SK-N-SH treated with all-trans-retinoic acid at 6 μM for 48 hours (cell line): ENCODE measurements at regions not wholly inside any gene's neighbourhood (a gene's known extent, or its start where the extent isn't known, plus 50 kb on each side); places are given as distances from the start of the nearest gene placed in this dataset.

ENCODE experiments used
- ATAC-seq: fragments of 200-7000 bp; cut with Tn5 transposase; 3 replicates; pipeline ENCODE4 v1.9.1; 2020; ENCODE audit warnings: mild to moderate bottlenecking, moderate library complexity
- ARNTL ChIP-seq: fragments of 450-650 bp; formaldehyde crosslinking; IDR thresholded peaks from 2 replicates; pipeline ENCODE4 v1.5.0; 2020; ENCODE audit warnings: low read depth, mild to moderate bottlenecking, moderate library complexity, borderline replicate concordance
- BACH2 ChIP-seq: fragments of 250-450 bp; sonication (Bioruptor Pico); IDR thresholded peaks from 2 replicates; pipeline ENCODE4 v1.9.0; 2021; ENCODE audit warnings: mild to moderate bottlenecking, borderline replicate concordance
- CSDC2 ChIP-seq: fragments of 250-450 bp; sonication (Bioruptor Pico); IDR thresholded peaks from 2 replicates; pipeline ENCODE4 v1.5.0; 2020; ENCODE audit warnings: mild to moderate bottlenecking, moderate library complexity
- ISL1 ChIP-seq: fragments of 250-450 bp; sonication (Bioruptor Pico); IDR thresholded peaks from 2 replicates; pipeline ENCODE4 v2.1.2; 2022; ENCODE audit warnings: mild to moderate bottlenecking, moderate library complexity
- OSR1 ChIP-seq: fragments of 250-450 bp; sonication (Bioruptor Pico); IDR thresholded peaks from 2 replicates; pipeline ENCODE4 v1.8.0; 2022; ENCODE audit warnings: moderate library complexity, mild to moderate bottlenecking, inconsistent platforms
- PPARA ChIP-seq: fragments of 250-450 bp; sonication (Bioruptor Pico); IDR thresholded peaks from 2 replicates; pipeline ENCODE4 v1.5.0; 2020; ENCODE audit warnings: mild to moderate bottlenecking, borderline replicate concordance
- TOX ChIP-seq: fragments of 250-450 bp; sonication (Bioruptor Pico); IDR thresholded peaks from 2 replicates; pipeline ENCODE4 v1.8.0; 2021; ENCODE audit warnings: mild to moderate bottlenecking, moderate library complexity, borderline replicate concordance
- ZC3H10 ChIP-seq: fragments of 250-450 bp; sonication (Bioruptor Pico); IDR thresholded peaks from 2 replicates; pipeline ENCODE4 v1.5.1; 2021; ENCODE audit warnings: mild to moderate bottlenecking, moderate library complexity
- ZFP3 ChIP-seq: fragments of 250-450 bp; sonication (Bioruptor Pico); IDR thresholded peaks from 2 replicates; pipeline ENCODE4 v1.5.0; 2020; ENCODE audit warnings: mild to moderate bottlenecking, moderate library complexity
- ZFP30 ChIP-seq: fragments of 450-650 bp; formaldehyde crosslinking; IDR thresholded peaks from 2 replicates; pipeline ENCODE4 v1.5.0; 2022; ENCODE audit warnings: mild to moderate bottlenecking, moderate library complexity
- ZNF565 ChIP-seq: fragments of 450-650 bp; formaldehyde crosslinking; conservative IDR thresholded peaks from 2 replicates; pipeline ENCODE4 v1.5.0; 2020; ENCODE audit warnings: low read depth, mild to moderate bottlenecking, moderate library complexity
- ZNF70 ChIP-seq: fragments of 450-650 bp; formaldehyde crosslinking; IDR thresholded peaks from 2 replicates; pipeline ENCODE4 v1.5.0; 2020; ENCODE audit warnings: mild to moderate bottlenecking, moderate library complexity
- ZNF8 ChIP-seq: fragments of 450-650 bp; formaldehyde crosslinking; IDR thresholded peaks from 2 replicates; pipeline ENCODE4 v1.5.0; 2020; ENCODE audit warnings: mild to moderate bottlenecking, moderate library complexity
- TF ChIP-seq, protein P1 (sequence below): fragments of 250-450 bp; sonication (Bioruptor Pico); IDR thresholded peaks from 2 replicates; pipeline ENCODE4 v1.8.0; 2020; ENCODE audit warnings: mild to moderate bottlenecking, moderate library complexity, borderline replicate concordance
- TF ChIP-seq, protein P2 (sequence below): fragments of 250-450 bp; sonication (Bioruptor Pico); IDR thresholded peaks from 2 replicates; pipeline ENCODE4 v1.5.1; 2020; ENCODE audit warnings: low read depth, mild to moderate bottlenecking, moderate library complexity
- TF ChIP-seq, protein P3 (sequence below): fragments of 250-450 bp; sonication (Bioruptor Pico); IDR thresholded peaks from 2 replicates; pipeline ENCODE4 v1.8.0; 2021; ENCODE audit warnings: low read depth, mild to moderate bottlenecking, moderate library complexity, borderline replicate concordance
- TF ChIP-seq, protein P4 (sequence below): fragments of 250-450 bp; sonication (Bioruptor Pico); IDR thresholded peaks from 2 replicates; pipeline ENCODE4 v1.5.0; 2020; ENCODE audit warnings: mild to moderate bottlenecking, moderate library complexity
- TF ChIP-seq, protein P5 (sequence below): fragments of 250-450 bp; sonication (Bioruptor Pico); IDR thresholded peaks from 2 replicates; pipeline ENCODE4 v1.5.1; 2021; ENCODE audit warnings: mild to moderate bottlenecking, moderate library complexity

DNA sequence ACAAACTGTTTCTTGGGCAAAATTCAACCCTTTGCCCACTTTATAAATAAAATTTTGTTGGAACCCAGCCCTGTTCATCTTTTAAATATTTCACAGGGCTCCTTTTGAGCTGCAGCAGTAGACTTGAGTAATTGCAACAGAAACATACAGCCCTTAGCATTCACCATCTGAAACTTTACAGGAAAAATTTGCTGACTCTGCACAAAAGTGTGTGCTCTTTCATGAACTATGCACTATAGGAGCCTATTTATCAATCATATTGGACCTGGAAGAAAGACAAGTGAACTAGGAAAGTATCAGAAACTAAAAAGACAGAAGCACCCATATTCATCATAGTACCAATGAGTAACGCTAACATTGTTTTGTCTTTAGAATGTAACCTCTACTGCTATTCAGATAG lies 406.9 kb upstream of the SLC10A2 start (continued):
- TF ChIP-seq, protein P1, sequence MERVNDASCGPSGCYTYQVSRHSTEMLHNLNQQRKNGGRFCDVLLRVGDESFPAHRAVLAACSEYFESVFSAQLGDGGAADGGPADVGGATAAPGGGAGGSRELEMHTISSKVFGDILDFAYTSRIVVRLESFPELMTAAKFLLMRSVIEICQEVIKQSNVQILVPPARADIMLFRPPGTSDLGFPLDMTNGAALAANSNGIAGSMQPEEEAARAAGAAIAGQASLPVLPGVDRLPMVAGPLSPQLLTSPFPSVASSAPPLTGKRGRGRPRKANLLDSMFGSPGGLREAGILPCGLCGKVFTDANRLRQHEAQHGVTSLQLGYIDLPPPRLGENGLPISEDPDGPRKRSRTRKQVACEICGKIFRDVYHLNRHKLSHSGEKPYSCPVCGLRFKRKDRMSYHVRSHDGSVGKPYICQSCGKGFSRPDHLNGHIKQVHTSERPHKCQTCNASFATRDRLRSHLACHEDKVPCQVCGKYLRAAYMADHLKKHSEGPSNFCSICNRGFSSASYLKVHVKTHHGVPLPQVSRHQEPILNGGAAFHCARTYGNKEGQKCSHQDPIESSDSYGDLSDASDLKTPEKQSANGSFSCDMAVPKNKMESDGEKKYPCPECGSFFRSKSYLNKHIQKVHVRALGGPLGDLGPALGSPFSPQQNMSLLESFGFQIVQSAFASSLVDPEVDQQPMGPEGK (CRISPR knock-in tag) = no peak

DNA sequence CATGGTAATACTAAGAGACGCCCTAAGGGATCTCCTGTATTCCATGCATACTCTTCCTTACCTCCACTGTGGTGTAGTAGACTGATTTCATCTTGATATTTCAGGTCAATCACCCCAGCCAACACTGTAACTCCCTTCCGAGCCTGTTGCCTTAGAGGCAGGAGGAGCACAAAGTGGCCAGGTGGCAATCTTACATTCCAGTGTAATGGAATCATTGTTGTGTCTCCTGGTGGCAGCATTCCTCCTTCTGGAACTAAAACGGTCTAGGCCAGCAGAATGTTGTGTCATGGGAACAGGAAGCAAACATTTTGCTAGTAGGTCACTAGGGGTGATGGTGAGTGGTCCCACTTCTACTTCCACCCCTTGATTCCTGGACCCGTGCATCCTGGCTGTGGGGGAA lies 405.7 kb upstream of the SLC10A2 start:
- no peak for ATAC-seq
- TF ChIP-seq, protein P2, sequence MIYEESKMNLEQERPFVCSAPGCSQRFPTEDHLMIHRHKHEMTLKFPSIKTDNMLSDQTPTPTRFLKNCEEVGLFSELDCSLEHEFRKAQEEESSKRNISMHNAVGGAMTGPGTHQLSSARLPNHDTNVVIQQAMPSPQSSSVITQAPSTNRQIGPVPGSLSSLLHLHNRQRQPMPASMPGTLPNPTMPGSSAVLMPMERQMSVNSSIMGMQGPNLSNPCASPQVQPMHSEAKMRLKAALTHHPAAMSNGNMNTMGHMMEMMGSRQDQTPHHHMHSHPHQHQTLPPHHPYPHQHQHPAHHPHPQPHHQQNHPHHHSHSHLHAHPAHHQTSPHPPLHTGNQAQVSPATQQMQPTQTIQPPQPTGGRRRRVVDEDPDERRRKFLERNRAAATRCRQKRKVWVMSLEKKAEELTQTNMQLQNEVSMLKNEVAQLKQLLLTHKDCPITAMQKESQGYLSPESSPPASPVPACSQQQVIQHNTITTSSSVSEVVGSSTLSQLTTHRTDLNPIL (CRISPR knock-in tag) = no peak
- TF ChIP-seq ZNF8 (CRISPR knock-in tag) = no peak
- TF ChIP-seq TOX (CRISPR knock-in tag) = no peak
- no peak for TF ChIP-seq ZNF70 (CRISPR knock-in tag)
- TF ChIP-seq, protein P3, sequence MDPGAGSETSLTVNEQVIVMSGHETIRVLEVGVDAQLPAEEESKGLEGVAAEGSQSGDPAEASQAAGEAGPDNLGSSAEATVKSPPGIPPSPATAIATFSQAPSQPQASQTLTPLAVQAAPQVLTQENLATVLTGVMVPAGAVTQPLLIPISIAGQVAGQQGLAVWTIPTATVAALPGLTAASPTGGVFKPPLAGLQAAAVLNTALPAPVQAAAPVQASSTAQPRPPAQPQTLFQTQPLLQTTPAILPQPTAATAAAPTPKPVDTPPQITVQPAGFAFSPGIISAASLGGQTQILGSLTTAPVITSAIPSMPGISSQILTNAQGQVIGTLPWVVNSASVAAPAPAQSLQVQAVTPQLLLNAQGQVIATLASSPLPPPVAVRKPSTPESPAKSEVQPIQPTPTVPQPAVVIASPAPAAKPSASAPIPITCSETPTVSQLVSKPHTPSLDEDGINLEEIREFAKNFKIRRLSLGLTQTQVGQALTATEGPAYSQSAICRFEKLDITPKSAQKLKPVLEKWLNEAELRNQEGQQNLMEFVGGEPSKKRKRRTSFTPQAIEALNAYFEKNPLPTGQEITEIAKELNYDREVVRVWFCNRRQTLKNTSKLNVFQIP (CRISPR knock-in tag) = no peak
- TF ChIP-seq, protein P4, sequence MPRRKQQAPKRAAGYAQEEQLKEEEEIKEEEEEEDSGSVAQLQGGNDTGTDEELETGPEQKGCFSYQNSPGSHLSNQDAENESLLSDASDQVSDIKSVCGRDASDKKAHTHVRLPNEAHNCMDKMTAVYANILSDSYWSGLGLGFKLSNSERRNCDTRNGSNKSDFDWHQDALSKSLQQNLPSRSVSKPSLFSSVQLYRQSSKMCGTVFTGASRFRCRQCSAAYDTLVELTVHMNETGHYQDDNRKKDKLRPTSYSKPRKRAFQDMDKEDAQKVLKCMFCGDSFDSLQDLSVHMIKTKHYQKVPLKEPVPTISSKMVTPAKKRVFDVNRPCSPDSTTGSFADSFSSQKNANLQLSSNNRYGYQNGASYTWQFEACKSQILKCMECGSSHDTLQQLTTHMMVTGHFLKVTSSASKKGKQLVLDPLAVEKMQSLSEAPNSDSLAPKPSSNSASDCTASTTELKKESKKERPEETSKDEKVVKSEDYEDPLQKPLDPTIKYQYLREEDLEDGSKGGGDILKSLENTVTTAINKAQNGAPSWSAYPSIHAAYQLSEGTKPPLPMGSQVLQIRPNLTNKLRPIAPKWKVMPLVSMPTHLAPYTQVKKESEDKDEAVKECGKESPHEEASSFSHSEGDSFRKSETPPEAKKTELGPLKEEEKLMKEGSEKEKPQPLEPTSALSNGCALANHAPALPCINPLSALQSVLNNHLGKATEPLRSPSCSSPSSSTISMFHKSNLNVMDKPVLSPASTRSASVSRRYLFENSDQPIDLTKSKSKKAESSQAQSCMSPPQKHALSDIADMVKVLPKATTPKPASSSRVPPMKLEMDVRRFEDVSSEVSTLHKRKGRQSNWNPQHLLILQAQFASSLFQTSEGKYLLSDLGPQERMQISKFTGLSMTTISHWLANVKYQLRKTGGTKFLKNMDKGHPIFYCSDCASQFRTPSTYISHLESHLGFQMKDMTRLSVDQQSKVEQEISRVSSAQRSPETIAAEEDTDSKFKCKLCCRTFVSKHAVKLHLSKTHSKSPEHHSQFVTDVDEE (CRISPR knock-in tag) = no peak

DNA sequence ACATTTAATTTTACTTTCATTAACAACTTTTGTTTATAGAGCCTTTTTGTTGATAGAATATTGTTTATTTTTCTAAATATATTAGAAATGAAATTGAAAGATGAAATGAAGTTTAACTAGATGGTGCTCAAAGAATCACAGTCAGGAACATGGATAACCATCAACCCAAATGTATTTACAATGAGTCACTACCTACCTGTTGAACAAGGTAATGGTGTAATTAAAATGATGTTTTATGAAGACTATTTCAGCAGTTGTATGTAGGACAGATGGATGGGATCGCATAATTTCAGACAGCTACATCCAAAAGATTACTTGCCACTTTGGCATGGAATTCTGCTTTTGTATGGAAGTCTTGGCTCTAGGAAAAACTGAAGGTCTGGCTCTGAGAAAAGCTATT lies 403.6 kb upstream of the SLC10A2 start:
- TF ChIP-seq, protein P5, sequence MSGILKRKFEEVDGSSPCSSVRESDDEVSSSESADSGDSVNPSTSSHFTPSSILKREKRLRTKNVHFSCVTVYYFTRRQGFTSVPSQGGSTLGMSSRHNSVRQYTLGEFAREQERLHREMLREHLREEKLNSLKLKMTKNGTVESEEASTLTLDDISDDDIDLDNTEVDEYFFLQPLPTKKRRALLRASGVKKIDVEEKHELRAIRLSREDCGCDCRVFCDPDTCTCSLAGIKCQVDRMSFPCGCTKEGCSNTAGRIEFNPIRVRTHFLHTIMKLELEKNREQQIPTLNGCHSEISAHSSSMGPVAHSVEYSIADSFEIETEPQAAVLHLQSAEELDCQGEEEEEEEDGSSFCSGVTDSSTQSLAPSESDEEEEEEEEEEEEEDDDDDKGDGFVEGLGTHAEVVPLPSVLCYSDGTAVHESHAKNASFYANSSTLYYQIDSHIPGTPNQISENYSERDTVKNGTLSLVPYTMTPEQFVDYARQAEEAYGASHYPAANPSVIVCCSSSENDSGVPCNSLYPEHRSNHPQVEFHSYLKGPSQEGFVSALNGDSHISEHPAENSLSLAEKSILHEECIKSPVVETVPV (CRISPR knock-in tag) = no peak
- TF ChIP-seq, protein P3 (CRISPR knock-in tag) = no peak
- TF ChIP-seq, protein P4 (CRISPR knock-in tag) = no peak
- TF ChIP-seq BACH2 (CRISPR knock-in tag) (no peak), ARNTL (CRISPR knock-in tag) (no peak), ZFP30 (no peak), ZC3H10 (CRISPR knock-in tag) (no peak), PPARA (CRISPR knock-in tag) (no peak), ZFP3 (CRISPR knock-in tag) (no peak), ZNF565 (CRISPR knock-in tag) (no peak), ZNF8 (CRISPR knock-in tag) (no peak), ISL1 (CRISPR knock-in tag) (no peak), CSDC2 (no peak), TOX (CRISPR knock-in tag) (no peak), OSR1 (no peak)
- TF ChIP-seq, protein P2 (CRISPR knock-in tag) = no peak
- no peak for ATAC-seq
